GM19240 (cell line): ENCODE measurements at regions not wholly inside any gene's neighbourhood (a gene's known extent, or its start where the extent isn't known, plus 50 kb on each side); places are given as distances from the start of the nearest gene placed in this dataset.
"Not testable (repeated sequence)": the region's sequence is repeated elsewhere in the genome, so short reads cannot be mapped to it uniquely, and the experiment has no call there.

Experiments
- DNase-seq: peaks from one replicate; pipeline ENCODE4 v3.0.0; 2011; ENCODE audit warnings: low spot score; ENCODE audit not compliant: insufficient read length

DNA sequence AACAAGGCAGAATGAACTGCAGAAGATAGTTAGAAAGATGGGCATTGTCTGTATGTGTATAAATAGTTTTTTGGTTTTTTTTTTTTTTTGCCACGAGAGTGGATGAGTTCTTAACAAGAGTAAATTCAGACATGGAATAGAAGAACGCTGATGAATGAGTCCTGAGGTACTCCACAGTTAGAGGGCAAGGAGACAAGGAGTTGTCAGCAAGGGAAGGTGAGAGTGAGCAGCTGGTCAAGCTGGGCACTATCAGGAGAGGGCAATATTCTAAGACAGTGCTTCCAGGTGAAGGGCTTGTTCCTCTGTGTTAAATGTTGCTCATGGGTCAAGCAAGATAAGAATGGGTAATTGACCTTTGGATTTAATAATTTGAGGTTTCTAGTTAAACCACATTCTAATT, 138.6 kb upstream of the FAM78B start:
- no peak for DNase-seq

DNA sequence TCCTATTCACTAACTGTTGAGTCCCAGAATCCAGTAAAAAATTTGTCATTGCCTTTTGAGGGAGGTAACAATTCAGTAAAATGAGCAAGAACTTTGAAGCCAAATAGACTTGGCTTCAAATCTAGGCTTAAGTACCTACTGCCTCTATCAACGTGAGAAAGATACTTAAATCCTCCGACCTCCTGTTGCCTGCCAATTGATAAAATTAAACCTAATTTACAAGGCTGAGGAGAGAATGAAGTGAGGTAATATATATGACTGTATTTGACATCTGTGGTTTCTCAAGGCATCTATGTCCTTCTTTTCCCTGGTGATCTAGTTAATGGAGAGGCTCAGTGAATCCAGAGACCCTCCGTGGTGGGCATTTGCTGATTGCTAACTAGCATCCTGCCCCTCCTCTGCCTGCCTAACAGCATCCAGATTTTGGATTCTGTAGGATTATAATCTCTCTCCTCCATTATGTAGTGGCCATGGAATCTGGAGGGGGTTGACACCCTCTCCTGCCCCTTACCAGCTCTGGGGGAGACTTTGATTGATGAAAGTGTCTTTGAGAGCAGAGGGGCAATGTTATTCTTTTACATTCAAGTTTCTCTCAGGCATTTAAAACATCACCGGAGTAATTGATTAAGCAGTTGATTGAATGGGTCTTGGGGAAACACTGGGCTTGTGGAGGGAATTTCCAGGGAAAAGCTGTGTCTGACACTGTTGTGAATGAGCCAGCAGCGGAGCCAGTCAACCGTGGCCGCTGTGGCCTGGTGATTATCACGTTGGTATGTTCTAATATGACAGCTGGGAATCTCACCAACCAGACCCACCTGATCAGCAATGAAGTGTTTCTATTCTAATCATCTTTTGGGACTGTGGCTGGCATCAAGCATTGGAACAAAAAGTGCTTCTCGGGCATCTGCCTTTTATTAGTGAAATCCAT, 140.7 kb upstream of the FAM78B start:
- DNase-seq: no peak

DNA sequence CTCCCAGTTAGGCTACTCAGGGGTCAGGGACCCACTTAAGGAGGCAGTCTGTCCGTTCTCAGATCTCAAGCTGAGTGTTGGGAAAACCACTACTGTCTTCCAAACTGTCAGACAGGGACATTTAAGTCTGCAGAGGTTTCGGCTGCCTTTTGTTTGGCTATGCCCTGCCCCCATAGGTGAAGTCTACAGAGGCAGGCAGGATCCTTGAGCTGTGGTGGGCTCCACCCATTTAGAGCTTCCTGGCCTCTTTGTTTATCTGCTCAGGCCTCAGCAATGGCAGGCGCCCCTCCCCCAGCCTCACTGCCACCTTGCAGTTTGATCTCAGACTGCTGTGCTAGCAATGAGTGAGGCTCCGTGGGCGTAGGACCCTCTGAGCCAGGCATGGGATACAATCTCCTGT, 149.5 kb upstream of the FAM78B start:
- not testable (repeated sequence) for DNase-seq

DNA sequence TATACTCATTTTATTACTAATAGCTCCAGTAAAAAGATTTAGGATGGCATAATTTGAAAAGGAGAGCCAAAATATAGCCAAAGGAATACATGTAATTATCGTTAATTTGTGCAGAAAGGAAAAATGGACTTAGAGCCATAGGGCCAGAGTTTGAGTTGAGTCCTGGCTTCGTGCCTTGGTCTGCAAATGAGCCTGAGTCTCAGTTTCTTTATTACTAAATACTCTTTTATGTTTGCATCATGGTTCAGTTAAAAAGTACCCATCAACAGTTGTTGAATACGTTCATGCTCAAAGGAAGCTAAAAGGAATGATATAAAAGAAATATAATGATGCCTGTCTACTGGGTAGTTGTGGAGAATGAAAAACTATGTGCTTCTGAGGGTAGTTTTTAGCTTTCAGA, 155.7 kb upstream of the FAM78B start:
- DNase-seq: no peak

DNA sequence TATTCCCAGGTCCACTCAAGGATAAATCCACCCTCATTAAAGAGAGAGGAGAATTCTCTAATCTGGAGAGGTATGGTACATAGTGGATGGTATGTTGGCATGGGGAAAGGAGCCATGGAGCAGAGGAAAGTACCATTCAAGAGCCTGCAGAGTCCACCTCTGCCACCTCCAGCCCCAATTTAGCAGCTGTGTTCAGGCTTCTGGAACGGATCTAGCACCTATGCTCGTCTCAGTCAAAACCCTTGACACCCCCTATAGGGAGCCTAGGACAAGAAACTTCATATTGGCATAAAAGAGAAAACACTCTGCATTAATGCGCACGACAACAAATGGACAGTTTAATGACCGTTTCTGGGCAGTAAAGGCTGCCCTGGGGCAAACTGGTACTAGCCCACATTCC, 161.1 kb upstream of the FAM78B start:
- DNase-seq: no peak

DNA sequence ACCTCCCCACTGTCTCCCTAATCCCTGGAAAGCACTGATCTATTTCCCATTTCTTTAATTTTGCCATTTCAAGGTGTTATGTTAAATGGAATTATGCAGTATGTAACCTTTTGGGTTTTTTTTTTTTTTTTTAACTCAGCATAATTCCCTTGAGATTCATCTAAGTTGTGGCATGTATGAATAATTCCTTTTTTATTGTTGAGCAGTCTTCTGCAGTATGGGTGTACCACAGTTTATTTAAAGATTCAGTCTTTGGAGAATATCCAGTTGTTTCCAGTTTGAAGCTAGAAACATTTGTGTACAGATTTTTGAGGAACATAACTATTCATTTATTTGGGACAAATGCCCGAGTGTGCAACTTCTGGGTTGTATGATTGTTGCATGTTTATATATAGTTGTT, 162.2 kb upstream of the FAM78B start:
- no peak for DNase-seq

DNA sequence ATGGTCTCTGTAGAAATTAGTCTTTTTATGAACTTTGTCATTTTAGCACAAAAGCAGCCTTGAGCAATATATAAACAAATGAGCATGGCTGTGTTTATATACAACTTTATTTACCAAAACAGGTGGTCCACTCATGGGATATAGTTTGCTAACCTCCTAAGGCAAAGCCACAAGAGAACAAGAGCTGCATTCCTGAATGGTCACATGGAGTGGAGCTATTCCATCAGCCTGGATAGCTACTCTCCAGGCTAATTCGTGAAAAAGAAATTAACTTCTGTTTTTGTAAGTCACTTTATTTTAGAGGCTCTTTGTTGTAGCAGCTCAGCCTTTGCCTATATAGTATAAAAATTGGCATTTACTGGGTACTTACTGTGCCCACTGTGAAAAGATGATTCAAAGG, 163.3 kb upstream of the FAM78B start:
- no peak for DNase-seq

DNA sequence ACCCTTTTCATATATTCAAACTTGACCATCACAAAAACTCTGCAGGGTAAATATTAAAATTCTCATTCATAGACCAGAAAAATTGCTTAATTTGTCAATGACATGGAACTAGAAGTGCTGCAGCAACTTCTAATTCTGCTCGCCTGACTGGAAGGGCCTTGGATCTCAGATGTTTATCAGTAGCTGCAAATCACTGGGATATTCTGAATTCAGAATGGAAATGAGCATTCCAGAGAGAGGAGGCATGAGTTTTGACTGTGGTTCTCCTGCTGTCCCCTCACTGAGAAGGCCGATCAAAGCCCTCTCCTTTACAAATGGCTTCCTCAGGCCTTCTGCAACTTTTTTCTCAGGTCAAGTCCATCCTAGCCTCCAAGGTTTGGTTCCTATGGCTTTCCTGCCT, 171.3 kb upstream of the FAM78B start:
- no peak for DNase-seq

DNA sequence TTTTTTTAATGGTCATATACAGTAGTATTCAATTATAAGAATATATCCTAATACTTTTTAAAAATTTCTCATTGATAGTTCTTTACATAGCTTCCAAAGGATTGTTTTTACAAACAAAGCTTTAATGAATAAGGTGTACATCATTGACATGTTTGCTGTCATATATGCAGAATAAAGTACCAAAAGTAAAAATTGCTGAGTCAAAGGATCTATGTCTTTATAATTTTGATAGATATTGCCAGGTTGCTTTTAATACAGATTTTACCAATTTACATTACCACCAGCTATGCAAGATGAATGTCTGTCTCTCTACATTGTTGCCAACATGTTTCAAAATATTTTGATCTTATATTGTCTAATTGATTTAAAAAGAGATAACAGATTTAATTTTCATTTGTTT, 173.9 kb upstream of the FAM78B start:
- DNase-seq: no peak

DNA sequence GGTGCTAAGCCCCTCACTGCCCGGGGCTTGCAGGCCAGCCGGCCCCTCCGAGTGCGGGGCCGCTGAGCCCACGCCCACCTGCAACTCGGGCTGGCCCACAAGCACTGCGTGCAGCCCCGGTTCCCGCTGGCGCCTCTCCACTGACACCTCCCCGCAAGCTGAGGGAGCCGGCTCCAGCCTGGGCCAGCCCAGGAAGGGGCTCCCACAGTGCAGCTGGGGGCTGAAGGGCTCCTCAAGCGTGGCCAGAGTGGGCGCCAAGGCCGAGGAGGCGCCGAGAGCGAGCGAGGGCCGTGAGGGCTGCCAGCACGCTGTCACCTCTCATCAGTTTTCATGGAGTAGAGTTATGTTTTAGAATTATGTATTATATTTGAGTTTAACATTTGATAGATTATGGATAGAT, 176.5 kb upstream of the FAM78B start:
- DNase-seq: no peak

DNA sequence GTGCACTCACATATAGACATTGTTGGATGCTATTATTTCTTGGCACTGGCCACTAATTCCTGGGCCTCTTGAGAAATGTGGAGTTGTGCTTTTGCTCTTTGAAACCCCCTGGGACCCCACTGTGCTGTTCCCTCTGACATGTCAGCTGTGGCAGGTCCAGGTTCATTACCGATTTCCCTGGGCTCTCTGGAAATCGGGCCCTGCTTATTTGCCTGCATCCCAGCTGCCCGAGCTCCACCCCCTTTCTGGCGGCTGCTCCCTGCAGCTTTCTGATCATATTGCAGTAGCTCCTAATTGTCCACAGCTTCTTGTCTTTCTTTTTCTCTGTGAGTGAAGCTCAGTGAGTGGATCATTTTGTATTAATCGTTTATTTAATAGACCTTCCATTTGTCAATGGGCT, 183.7 kb upstream of the FAM78B start:
- no peak for DNase-seq

DNA sequence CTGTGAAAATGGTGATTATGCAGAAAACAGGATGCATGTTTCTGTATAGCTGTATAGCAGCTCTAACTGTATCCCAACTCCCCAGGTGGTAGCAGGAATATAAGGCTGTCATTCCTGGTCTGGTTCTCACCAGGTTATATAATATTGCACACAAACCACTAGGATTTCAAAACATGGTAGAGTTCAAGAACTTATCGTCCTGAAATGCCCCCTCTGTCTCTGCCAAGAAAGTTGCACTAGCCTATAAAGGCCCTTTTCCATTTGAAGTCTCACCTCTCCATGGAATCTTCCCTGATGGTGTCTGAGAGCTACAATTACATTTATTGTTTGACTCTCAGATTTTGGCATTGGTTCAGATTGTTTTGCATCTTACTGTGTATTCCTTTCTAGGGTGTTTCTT, 184.9 kb upstream of the FAM78B start:
- DNase-seq: no peak

DNA sequence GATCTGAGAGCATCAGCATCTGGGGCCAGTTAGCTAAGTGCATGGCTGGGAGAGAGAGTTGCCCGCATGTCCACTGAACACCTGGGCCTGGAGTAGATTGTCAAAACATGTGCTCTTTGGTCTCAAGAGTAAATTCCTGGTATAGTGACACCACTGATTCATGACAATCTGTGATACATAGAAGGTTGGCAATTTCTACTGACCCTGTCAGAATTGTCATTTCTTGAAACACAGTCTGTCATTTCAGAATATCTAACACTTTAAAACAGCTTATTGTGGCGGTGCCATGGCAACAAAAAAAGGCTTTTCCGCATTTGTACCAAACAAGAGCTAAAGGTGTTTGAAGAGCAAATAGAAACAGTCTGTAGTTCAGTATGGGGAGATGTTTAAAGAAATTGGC, 186.4 kb upstream of the FAM78B start:
- no peak for DNase-seq

DNA sequence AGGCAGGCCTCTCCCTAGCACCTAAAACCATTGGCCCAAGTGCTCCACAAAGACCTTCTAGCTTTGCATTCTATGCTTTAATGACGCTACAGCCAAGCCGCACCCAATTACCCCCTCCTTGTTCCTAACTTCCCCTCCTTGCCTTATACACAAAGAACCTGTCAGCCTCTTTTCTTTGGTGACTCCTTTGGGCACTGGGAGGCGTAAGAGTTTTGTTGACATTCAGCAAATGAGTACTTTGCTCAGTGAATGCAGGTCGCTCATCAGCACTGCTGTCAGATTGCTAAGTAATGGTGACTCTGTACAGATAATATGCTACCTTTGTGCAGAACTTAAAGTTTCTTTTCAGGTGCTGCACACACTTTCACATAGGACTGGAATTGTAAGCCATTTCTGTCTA, 187.6 kb upstream of the FAM78B start:
- DNase-seq: no peak

DNA sequence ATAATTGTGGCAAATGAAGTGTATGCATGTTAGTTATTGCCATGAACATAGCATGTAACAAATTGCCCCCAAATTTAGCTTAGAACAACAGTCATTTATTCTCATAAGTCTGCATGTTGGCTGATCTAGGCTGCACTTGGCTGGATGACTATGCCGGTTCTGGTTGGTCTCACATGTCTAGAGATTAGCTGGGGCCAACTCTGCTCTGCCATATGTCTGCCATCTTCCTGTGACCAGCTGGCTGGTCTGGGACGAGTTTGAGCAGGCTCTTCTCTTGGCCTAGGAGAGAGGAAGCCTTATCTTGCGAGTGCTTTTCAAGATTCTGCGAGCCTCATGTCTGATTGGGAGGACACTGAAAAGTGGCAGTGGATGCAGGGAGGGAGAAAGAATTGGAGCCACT, 198.3 kb upstream of the FAM78B start:
- DNase-seq: no peak

DNA sequence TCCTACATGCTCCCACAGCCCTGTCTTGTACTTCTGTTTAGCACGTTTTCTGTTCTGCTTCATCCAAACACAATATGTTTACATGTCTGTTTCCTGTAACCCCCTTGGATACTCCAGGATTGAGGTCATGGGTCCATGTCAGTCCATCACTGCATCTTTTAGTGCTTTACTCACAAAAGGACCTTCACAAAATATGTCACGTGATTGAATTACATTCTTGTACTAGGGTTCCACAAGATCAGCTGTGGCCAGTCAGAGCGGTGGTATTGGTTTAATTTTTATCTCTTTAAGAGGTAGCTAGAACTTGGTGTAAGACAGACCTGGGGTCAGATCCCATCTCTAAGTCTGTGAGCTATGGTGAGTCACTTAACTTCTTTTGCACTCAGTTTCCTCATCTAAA, 201.2 kb upstream of the FAM78B start:
- DNase-seq: no peak

DNA sequence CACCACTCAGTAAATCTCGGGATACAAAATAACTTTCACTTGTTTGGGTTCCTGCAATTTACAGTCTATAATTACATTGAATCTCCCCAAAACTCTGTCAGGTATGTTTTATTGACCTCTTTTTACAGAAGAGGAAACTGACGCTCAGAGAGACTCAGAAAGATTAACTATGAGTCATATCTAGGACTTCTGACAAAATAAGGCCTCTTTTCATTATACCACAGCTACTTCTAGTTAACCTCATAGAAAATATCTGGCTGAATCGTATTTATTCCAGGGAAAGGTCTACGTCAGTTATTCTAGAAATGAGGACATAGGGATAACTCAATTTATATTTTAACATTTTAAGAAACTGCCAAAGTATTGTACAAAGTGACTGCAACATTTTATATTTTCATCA, 211.1 kb upstream of the FAM78B start:
- no peak for DNase-seq

DNA sequence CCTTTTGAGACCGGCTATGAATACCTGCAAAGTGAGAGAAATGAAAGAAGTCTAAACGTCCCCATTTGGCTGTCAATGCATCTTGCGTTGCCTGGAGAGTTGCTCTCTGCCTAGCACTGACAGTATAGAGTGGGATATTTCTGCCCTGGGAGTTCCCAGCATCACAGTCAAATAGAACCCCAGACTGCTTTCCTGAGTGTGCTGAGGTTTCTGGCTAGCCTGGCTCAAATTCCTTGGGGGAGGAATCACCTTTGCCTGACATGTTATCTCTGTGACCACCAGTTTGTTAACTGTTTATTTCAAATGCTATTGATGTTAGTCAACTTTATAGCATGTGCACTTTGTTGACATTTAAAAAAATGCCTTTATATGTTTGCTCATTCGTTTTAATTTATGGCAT, 212.0 kb upstream of the FAM78B start:
- no peak for DNase-seq

DNA sequence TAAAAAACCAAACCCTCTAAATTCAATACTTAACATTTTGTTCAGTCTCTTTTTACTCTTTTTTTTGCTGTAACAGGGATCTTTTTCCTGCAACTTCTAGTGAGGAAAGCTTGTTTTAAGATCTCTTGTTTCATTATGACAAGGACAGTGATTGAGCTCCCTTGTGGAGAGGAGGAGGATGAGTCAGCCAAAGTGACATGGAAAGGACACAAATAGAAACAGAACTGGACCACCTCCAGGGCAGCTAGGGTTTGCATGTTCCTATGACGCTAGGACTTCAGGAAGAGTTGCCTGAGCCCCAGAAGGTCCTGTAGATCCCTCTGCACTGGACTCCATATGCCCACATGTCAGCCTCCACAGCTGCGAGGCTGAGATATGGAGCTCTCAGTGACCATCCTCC, 212.6 kb upstream of the FAM78B start:
- DNase-seq: no peak

DNA sequence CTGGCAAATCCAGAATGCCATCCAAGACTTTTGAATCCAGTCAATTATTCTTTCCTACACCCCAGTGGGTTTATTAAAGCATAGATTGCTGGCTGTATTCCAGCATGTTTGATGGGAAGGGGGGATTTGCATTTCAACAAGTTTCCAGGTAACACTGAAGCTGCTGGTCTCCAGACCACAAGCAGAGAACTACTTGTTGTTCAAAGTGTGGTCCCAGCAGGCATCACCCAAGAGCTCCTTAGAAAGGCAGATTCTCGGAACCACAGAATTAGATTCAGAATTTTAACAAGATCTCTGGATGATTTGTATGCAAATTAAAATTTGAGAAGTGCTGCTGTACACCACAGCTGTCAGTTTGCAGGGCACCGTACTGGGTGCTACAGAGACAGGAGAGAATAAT, 216.3 kb upstream of the FAM78B start:
- no peak for DNase-seq

DNA sequence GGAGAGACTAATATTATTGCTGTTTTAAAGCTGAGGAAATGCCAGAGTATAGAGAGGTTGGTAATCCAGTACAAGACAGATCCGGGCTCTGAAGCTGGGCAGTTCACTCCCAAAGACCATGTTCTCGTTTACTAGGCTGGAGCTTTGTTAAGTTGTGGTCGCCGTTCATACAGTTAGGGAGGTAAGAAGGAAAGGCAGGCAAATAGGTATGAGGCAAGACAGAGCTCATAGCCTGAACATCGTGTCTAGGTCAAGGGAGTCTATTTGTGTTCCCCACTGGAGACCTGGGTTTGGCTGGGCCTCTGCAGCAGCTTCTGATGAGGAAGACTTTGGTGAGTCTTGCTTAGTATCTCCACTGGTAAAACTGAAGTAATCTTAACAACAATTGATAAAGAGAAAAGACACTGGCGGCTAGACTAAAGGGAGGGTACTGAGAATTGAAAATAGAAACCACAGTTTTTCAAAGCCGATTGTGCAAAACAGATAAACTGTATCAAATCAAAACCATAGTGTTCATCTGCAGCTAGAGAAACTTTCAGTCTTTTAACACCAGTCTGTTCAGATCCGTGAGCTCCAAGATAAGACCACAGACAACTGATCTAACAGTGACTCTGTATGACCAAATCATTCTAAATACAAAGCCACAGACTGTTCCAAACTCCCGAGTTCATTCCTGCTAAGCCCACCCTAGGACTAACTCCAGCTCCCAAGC, 217.0 kb upstream of the FAM78B start:
- no peak for DNase-seq

DNA sequence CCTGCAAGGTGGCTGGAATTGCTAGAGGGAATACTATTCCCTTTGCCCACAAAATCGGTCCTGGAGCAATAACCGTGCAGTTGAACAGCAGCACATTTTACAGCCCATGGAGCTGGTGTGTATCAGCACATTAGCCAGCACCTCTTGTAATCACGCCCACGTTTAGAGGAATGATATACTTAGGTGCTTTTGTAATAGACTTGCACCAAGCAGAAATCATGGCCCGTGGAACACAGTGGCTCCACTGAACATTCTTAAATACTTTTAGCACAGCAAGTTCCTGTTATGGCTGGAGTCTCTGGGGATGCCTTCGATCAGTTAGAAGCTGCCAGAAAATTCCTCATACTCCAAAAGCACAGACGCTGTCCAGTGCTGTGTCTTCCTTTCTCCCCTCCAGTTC, 218.1 kb upstream of the FAM78B start:
- no peak for DNase-seq
